SK-MEL-5 (cell line): ENCODE measurements at regions not wholly inside any gene's neighbourhood (a gene's known extent, or its start where the extent isn't known, plus 50 kb on each side); places are given as distances from the start of the nearest gene placed in this dataset.
"Not testable (repeated sequence)": the region's sequence is repeated elsewhere in the genome, so short reads cannot be mapped to it uniquely, and the experiment has no call there.

Experiments used
- DNase-seq: peaks from one replicate; pipeline ENCODE4 v3.0.0-alpha.2; 2016; ENCODE audit warnings: low read depth, low spot score
- in situ Hi-C: cut with HindIII; loops from 2 replicates; pipeline ENCODE4 v1.10.0; 2016; ENCODE audit warnings: low sequenced_read_pairs, high pct_unique_total_duplicates, low pct_unique_long_range_greater_than_20kb

DNA sequence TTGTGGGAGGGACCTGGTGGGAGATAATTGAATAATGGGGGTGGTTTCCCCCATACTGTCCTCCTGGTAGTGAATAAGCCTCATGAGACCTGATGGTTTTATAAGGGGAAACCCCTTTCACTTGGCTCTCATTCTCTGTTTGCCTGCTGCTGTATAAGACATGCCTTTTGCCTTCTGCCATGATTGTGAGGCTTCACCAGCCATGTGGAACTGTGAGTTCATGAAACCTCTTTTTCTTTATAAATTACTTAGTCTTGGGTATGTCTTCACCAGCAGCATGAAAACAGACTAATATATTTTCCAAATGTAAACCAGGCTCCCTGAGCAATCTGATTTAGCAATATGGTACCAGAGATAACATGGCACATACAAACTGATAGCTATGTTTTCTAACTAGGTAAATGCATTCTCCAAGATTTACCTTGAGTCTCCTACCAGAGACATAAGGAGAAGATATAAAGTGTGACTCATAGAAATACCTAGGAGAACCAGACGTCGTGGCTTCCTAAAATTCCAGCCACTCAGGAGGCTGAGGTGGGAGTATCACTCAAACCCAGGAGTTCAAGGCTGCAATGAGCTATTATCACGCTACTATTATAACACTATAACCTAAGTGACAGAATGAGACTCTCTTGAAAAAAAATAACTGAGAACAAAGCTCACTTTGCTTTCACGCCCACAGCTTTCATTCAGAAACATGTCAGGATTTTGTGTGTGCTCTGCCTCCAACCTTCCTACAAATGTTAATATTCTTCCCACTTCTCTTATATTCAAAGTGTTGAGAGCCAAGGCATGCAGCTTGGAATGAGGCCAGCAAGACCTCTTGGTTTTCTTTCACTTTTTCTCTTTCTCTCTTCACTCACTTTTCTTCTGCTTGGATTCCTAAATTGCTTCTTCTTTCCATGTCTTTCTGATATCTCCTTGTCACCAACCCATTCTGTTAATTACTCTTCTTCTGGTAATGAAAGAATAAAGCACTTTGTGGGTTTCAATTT is 263.9 kb upstream of the UBE2E3 start:
- in situ Hi-C loops, result no loop called here

GRCh38 chr2:180715044-180715443 is 265.4 kb upstream of the UBE2E3 start:
- in situ Hi-C loops, result no loop called here
- DNase-seq, result no peak

More for the DNA sequence above, 263.9 kb upstream of the UBE2E3 start:
- no peak for DNase-seq

GRCh38 chr2:180709392-180710145 is 270.8 kb upstream of the UBE2E3 start:
- in situ Hi-C loops, result no loop called here
- no peak for DNase-seq

GRCh38 chr2:180707884-180708205 is 272.6 kb upstream of the UBE2E3 start:
- in situ Hi-C loops, result no loop called here
- DNase-seq, result peak; percentile 12

- no peak for DNase-seq
- in situ Hi-C loops, result no loop called here
Measured at GRCh38 chr2:180707175-180707883, 273.1 kb upstream of the UBE2E3 start.

GRCh38 chr2:180706694-180707093 is 273.7 kb upstream of the UBE2E3 start:
- DNase-seq, result no peak
- in situ Hi-C loops, result no loop called here

- in situ Hi-C loops, result no loop called here
- DNase-seq, result no peak
Measured at GRCh38 chr2:180705551-180705950, 274.9 kb upstream of the UBE2E3 start.

GRCh38 chr2:180705122-180705521 is 275.3 kb upstream of the UBE2E3 start:
- in situ Hi-C loops, result no loop called here
- DNase-seq, result no peak

DNA sequence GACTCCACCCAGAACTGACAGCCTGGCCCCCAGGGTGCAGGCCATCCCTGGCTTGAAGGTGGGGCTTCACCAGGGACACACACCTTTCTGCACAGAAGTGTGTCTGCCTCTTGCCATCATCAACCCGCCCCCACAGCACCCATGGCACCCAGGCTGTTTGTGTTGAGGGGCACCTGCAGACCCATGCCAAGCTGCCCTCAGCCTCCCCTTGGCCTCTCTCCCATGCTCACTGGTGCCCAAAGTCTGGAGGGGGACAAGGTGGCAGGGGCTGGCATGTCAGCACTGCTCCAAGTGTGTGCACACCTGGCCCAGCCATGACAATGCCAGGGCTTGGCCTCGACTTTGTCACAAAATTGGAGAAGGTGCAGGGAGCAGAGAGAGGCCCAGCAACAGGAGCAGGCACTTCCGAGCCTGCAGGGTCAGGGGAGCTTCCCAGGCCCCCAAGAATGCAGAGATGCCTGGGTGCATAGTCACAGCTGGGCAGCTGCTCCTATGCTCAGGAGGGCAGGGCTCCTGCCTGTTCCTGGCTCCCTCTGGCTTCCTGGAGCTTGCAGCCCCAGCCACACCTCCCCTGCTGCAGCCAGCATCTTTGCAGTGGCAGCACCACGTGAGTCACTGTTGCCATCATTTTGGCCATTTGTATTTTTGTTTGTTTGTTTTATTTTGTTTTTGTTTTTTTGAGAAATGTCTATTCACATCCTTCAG is 280.6 kb upstream of the UBE2E3 start:
- DNase-seq, result no peak
- in situ Hi-C loops, result no loop called here

- in situ Hi-C loops, result no loop called here
- no peak for DNase-seq
Measured at GRCh38 chr2:180698668-180699067, 281.7 kb upstream of the UBE2E3 start.

- DNase-seq, result no peak
- in situ Hi-C loops, result no loop called here
Measured at GRCh38 chr2:180695586-180696401, 284.6 kb upstream of the UBE2E3 start.

- DNase-seq, result no peak
- in situ Hi-C loops, result no loop called here
Measured at GRCh38 chr2:180694445-180695421, 285.7 kb upstream of the UBE2E3 start.

GRCh38 chr2:180692322-180692721 is 288.1 kb upstream of the UBE2E3 start:
- in situ Hi-C loops, result no loop called here

DNA sequence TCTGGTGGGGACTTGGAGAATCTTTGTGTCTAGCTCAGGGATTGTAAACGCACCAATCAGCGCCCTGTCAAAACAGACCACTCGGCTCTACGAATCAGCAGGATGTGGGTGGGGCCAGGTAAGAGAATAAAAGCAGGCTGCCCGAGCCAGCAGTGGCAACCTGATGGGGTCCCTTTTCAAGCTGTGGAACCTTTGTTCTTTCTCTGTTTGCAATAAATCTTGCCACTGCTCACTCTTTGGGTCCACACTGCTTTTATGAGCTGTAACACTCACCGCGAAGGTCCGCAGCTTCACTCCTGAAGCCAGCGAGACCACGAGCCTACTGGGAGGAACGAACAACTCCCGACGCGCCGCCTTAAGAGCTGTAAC is 288.6 kb upstream of the UBE2E3 start:
- in situ Hi-C loops, DNase-seq: not testable (repeated sequence)

More at GRCh38 chr2:180692322-180692721, 288.1 kb upstream of the UBE2E3 start:
- DNase-seq, result no peak

GRCh38 chr2:180691186-180691854 is 289.1 kb upstream of the UBE2E3 start:
- in situ Hi-C loops, DNase-seq: not testable (repeated sequence)
